GM12872 (cell line): ENCODE measurements at regions not wholly inside any gene's neighbourhood (a gene's known extent, or its start where the extent isn't known, plus 50 kb on each side); places are given as distances from the start of the nearest gene placed in this dataset.

Source experiments
- TF ChIP-seq, protein P1 (sequence below): IDR thresholded peaks from 3 replicates; pipeline ENCODE4 v1.5.1; 2011; ENCODE audit warnings: low read depth, mild to moderate bottlenecking, low read length, moderate library complexity; ENCODE audit not compliant: insufficient read depth

DNA sequence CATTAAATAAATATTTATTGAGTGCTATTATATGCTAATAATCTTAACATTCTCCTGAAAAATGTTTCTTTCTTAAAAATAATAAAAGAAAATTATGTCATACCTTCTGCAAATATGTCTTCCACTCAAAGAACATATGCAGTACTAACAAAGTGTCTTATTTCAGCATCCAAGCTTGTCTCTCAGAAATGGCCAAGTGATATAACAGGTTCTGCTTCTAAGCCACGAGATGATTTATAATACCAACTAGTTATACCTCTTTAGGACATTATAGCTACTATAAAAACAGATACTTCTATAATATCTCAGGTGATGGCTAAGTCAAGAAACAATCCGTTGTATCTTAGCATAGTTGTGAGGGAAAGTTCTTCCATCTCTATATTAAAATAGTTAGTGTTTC lies 128.1 kb upstream of the ARID2 start:
- TF ChIP-seq, protein P1, sequence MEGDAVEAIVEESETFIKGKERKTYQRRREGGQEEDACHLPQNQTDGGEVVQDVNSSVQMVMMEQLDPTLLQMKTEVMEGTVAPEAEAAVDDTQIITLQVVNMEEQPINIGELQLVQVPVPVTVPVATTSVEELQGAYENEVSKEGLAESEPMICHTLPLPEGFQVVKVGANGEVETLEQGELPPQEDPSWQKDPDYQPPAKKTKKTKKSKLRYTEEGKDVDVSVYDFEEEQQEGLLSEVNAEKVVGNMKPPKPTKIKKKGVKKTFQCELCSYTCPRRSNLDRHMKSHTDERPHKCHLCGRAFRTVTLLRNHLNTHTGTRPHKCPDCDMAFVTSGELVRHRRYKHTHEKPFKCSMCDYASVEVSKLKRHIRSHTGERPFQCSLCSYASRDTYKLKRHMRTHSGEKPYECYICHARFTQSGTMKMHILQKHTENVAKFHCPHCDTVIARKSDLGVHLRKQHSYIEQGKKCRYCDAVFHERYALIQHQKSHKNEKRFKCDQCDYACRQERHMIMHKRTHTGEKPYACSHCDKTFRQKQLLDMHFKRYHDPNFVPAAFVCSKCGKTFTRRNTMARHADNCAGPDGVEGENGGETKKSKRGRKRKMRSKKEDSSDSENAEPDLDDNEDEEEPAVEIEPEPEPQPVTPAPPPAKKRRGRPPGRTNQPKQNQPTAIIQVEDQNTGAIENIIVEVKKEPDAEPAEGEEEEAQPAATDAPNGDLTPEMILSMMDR = no peak

DNA sequence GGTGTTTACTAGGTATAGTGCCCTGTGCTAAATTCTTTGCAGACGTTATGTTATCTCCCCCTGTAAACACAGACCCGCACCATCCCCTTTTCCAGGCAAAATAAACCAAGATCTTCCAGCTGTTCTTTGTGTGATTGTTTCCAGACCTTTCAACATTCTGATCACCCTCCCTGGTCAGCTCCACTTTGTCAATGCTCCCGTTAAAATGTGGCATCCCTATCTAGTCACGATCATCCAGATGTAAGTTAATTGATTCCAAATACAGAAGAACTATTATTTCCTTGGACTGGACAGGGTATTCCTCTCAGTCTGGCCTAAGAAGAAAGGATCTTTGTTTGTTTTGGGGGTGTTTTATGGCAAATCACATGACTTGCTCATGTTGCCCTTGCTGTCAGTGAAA lies 127.6 kb upstream of the ARID2 start:
- TF ChIP-seq, protein P1 = no peak

DNA sequence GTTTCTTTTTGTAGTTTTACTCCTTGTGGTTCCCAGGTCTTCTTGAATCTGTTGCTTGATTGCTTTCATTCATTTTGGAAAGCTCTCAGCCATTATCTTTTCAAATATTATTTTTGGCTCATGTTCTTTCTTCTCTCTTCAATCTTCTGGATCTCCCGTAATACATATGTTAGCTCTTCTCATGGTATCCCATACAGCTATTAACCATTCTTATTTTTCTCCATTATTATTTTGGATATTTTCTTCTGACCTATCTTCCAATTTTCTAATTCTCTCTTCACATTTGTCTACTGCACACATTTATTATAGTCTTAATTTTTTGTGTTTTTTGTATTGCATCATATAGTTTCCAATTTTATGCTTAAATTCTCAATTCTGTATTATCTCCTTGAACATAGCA lies 123.9 kb upstream of the ARID2 start:
- TF ChIP-seq, protein P1 = no peak

DNA sequence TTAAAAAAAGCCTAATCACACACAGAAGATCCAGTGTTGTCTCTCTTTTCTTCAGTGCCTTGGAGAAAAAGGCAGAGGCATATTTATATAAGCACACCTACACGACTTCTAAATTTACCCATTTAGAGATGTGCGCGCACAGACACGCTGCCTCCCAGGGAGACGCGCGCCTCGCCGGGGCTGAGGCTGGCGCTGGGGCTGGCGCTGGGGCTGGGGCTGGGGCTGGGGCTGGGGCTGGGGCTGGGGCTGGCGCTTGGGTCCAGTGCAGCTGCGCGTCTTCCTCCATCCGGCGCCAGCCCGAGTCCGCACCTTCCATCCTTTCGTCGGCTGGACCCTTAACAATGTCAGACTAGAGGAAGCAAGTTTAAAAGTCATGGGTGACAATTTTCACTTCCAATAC lies 118.4 kb upstream of the ARID2 start:
- TF ChIP-seq, protein P1 = no peak

DNA sequence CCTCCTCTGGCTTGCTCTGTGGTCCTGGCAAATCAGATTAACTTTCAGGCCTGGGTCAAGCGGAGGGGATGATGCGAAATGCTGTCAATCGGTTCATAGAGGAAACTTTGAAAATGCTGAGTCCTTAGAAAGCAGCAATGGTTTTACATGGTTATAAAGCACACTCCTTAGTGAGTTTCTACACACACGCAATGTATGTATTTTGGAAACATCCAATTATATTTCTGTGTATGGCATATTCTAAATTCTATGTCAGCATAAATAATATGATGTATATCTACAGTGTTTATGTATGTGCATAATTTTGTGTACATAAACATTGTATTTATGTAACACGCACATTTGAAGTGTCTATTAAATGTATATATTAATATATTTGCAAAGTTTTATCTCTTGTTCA lies 118.0 kb upstream of the ARID2 start:
- TF ChIP-seq, protein P1 = no peak

DNA sequence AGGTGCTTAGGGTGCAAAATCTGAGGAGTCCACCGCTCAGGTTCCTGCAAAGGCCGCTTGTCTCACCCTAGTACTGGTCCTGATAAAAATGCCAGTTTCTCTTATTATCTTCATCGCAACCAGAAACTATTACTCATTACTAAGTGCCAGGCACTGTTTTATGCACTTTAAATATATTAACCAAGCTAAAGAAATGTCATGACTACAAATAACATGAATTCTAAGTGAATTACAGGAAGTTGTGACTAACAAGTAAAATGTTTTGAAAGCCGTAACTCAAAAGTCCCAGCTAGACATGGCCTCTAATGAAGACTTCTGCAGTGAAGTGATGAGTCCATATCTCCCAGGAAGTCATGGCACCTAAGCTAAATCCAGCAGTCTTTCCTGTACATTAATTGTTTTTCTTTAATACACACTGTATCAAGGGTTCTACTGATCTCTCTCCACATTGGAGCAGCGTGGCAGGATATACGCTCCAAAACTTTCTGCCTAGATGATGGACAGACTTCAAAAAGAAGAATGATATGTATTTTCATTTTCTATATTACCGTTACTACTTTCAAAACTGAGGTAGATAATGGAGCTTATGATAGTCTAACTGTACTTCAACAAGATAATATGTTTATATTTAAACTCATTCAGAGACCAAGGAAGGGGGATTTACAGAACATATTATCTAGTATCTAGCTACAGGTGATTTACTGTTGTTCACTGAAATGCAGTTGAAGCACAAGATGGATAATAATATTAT lies 117.3 kb upstream of the ARID2 start:
- TF ChIP-seq, protein P1 = no peak

DNA sequence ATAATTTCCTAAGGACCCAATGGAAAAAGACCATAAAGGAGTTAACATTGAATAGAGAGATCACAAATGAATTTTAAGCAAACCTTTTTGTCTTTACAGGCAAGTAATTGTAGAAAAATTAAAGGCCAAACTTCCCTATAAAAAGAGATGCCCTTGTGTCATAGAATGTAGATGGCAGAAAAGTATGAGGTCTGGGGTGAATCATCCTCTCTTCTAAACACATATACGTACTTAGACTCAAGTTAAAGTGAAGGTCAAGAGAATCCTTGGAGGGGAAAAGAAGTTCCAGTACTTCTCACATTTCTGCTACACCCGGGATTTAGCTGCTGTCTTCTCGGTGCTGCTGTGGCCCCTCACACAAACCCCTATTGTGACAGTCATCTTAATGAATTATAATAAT lies 116.2 kb upstream of the ARID2 start:
- TF ChIP-seq, protein P1 = no peak
